H1 (cell line): ENCODE measurements at regions not wholly inside any gene's neighbourhood (a gene's known extent, or its start where the extent isn't known, plus 50 kb on each side); places are given as distances from the start of the nearest gene placed in this dataset.

Experiments used
- CTCF ChIA-PET: fragments of 300-600 bp; sonication (Branson Sonifier 250); formaldehyde crosslinking; loops from one replicate; lab custom pipeline; 2021; ENCODE audit not compliant: partially characterized antibody; lab: Charles Lee
- POLR2A ChIA-PET: fragments of 300-600 bp; sonication (Branson Sonifier 250); formaldehyde crosslinking; loops from one replicate; lab custom pipeline; 2021; ENCODE audit warnings: inconsistent platforms; ENCODE audit not compliant: partially characterized antibody; lab: Charles Lee
- DNase-seq, 2 experiments: peaks; one replicate each; pipeline versions ENCODE4 v3.0.0 to v3.0.0-alpha.2; 2010 to 2022; ENCODE audit warnings: low spot score in 2 of 2, low read depth in 1 of 2, mixed read lengths in 1 of 2
- FAIRE-seq: peaks from 2 replicates; lab custom pipeline; 2011; peaks lifted over from hg19 to GRCh38; lab: Jason Lieb, UNC
- H2AFZ ChIP-seq: 2 replicates; pipeline ENCODE4 v1.8.1; 2012; ENCODE audit warnings: low read length, inconsistent platforms
- H2AK5ac ChIP-seq: 2 replicates; pipeline ENCODE4 v1.6.1; 2013; ENCODE audit warnings: low read depth, low read length
- H2BK120ac ChIP-seq: replicated peaks from 2 replicates; pipeline ENCODE3; 2013; ENCODE audit warnings: low read depth, low read length, inconsistent platforms
- H2BK12ac ChIP-seq: 2 replicates; pipeline ENCODE4 v1.6.1; 2013; ENCODE audit warnings: low read depth, low read length
- H2BK15ac ChIP-seq: 2 replicates; pipeline ENCODE4 v1.6.1; 2013; ENCODE audit warnings: low read length
- H2BK20ac ChIP-seq: 2 replicates; pipeline ENCODE4 v1.6.1; 2013; ENCODE audit warnings: low read length
- H2BK5ac ChIP-seq: 2 replicates; pipeline ENCODE4 v1.6.1; 2013; ENCODE audit warnings: low read depth, low read length
- H3K14ac ChIP-seq: 2 replicates; pipeline ENCODE4 v1.6.1; 2013; ENCODE audit warnings: inconsistent platforms; ENCODE audit not compliant: insufficient read length
- H3K18ac ChIP-seq: 2 replicates; pipeline ENCODE4 v1.6.1; 2013; ENCODE audit warnings: low read length; ENCODE audit errors: extremely low read depth
- H3K23ac ChIP-seq: 2 replicates; pipeline ENCODE4 v1.6.1; 2013; ENCODE audit warnings: inconsistent platforms; ENCODE audit not compliant: insufficient read length
- H3K23me2 ChIP-seq: 2 replicates; pipeline ENCODE4 v1.6.1; 2013; ENCODE audit warnings: low read depth, low read length
- H3K27ac ChIP-seq: 2 replicates; pipeline ENCODE4 v1.6.1; 2011; ENCODE audit warnings: low read depth, low read length, inconsistent platforms
- H3K27me3 ChIP-seq, 4 experiments: replicated peaks in 1 of 4; 1 replicate in 1 of 4; 2 replicates in 3 of 4; pipeline versions ENCODE4 v1.6.1 to v1.8.1; 2011 to 2013; ENCODE audit warnings: low read length in 3 of 4, mild to moderate bottlenecking in 3 of 4, inconsistent platforms in 2 of 4, mixed read lengths in 2 of 4, moderate library complexity in 1 of 4; ENCODE audit not compliant: control insufficient read depth in 3 of 4, insufficient read depth in 3 of 4; ENCODE audit errors: extremely low read depth in 1 of 4
- H3K36me3 ChIP-seq, 4 experiments: 2 replicates each; pipeline versions ENCODE4 v1.6.1 to v1.8.1; 2011 to 2013; ENCODE audit warnings: mild to moderate bottlenecking in 4 of 4, low read length in 3 of 4, moderate library complexity in 2 of 4, control low read depth in 1 of 4, inconsistent platforms in 1 of 4; ENCODE audit not compliant: insufficient read depth in 4 of 4, control insufficient read depth in 2 of 4
- H3K4ac ChIP-seq: replicated peaks from 2 replicates; pipeline ENCODE3; 2013; ENCODE audit warnings: low read length, low read depth, mixed read lengths, inconsistent platforms; ENCODE audit not compliant: insufficient read length
- H3K4me1 ChIP-seq, 4 experiments: replicated peaks in 1 of 4; 1 replicate in 1 of 4; 2 replicates in 3 of 4; pipeline versions ENCODE4 v1.6.1 to v1.8.1; 2011 to 2013; ENCODE audit warnings: low read length in 3 of 4, inconsistent platforms in 2 of 4, mixed read lengths in 1 of 4; ENCODE audit not compliant: insufficient read depth in 4 of 4, control insufficient read depth in 3 of 4
- H3K4me2 ChIP-seq, 2 experiments: 2 replicates each; pipeline versions ENCODE4 v1.6.1 to v1.8.1; 2011 to 2013; ENCODE audit warnings: low read depth in 2 of 2, low read length in 2 of 2, control low read depth in 1 of 2, inconsistent platforms in 1 of 2, mild to moderate bottlenecking in 1 of 2; ENCODE audit not compliant: insufficient read depth in 1 of 2
- H3K4me3 ChIP-seq, 4 experiments: fragments of 200-600, 300-600 bp in 1 of 4; sonication (generic), shearing (Covaris generic), sonication (Bioruptor Twin) in 1 of 4; 2 replicates each; pipeline versions ENCODE4 v1.5.1 to v1.8.1; 2011 to 2016; ENCODE audit warnings: low read length in 4 of 4, low read depth in 3 of 4, control low read depth in 2 of 4, inconsistent platforms in 2 of 4, mild to moderate bottlenecking in 2 of 4, mixed read lengths in 1 of 4, moderate library complexity in 1 of 4; ENCODE audit not compliant: insufficient read depth in 2 of 4; ENCODE audit errors: extremely low read depth in 1 of 4
- H3K56ac ChIP-seq: replicated peaks from 2 replicates; pipeline ENCODE3; 2013; ENCODE audit warnings: low read depth, mild to moderate bottlenecking, mixed read lengths, low read length, inconsistent platforms; ENCODE audit not compliant: insufficient read length
- H3K79me1 ChIP-seq: 2 replicates; pipeline ENCODE4 v1.6.1; 2013; ENCODE audit warnings: low read depth, low read length, control low read depth
- H3K79me2 ChIP-seq, 2 experiments: 2 replicates each; pipeline versions ENCODE4 v1.6.1 to v1.8.1; 2012 to 2013; ENCODE audit warnings: low read length in 2 of 2, mild to moderate bottlenecking in 2 of 2, inconsistent platforms in 1 of 2; ENCODE audit not compliant: insufficient read depth in 2 of 2, control insufficient read depth in 1 of 2
- H3K9ac ChIP-seq, 4 experiments: replicated peaks in 1 of 4; 1 replicate in 1 of 4; 2 replicates in 3 of 4; pipeline versions ENCODE4 v1.6.1 to v1.8.1; 2011 to 2013; ENCODE audit warnings: low read depth in 3 of 4, low read length in 3 of 4, control low read depth in 2 of 4, mild to moderate bottlenecking in 2 of 4, moderate library complexity in 2 of 4, inconsistent platforms in 1 of 4; ENCODE audit errors: extremely low read depth in 1 of 4
- H3K9me3 ChIP-seq, 2 experiments: 2 replicates each; pipeline versions ENCODE4 v1.6.1 to v1.8.1; 2012 to 2013; ENCODE audit warnings: mild to moderate bottlenecking in 2 of 2, moderate library complexity in 2 of 2, control low read depth in 1 of 2, inconsistent platforms in 1 of 2, low read depth in 1 of 2, low read length in 1 of 2, mixed read lengths in 1 of 2; ENCODE audit not compliant: insufficient read depth in 2 of 2
- H4K20me1 ChIP-seq, 2 experiments: replicated peaks in 1 of 2; 2 replicates each; pipeline versions ENCODE3 to v1.8.1; 2011 to 2013; ENCODE audit warnings: inconsistent platforms in 2 of 2, low read length in 2 of 2, mild to moderate bottlenecking in 1 of 2; ENCODE audit not compliant: insufficient read depth in 2 of 2, control insufficient read depth in 1 of 2
- H4K5ac ChIP-seq: 2 replicates; pipeline ENCODE4 v1.6.1; 2013; ENCODE audit warnings: low read length, low read depth, mixed read lengths, inconsistent platforms; ENCODE audit not compliant: insufficient read length
- H4K8ac ChIP-seq: 2 replicates; pipeline ENCODE4 v1.8.0; 2013; ENCODE audit warnings: mild to moderate bottlenecking, moderate library complexity, low read length, inconsistent platforms; ENCODE audit not compliant: insufficient read depth; ENCODE audit errors: extremely low read depth
- H4K91ac ChIP-seq: replicated peaks from 2 replicates; pipeline ENCODE3; 2013; ENCODE audit warnings: low read length, mixed read lengths, inconsistent platforms; ENCODE audit not compliant: insufficient read length
- EP300 ChIP-seq, 2 experiments: IDR thresholded peaks; 1 replicate in 1 of 2; 2 replicates in 1 of 2; pipeline ENCODE4 v1.6.1; 2011 to 2012; ENCODE audit warnings: low read depth in 2 of 2, low read length in 2 of 2, mild to moderate bottlenecking in 2 of 2, borderline replicate concordance in 1 of 2, inconsistent platforms in 1 of 2, moderate library complexity in 1 of 2
- RXRA ChIP-seq: IDR thresholded peaks from 2 replicates; pipeline ENCODE4 v1.6.1; 2011; ENCODE audit warnings: low read depth, mild to moderate bottlenecking, low read length, moderate library complexity; ENCODE audit not compliant: insufficient read depth
- SIRT6 ChIP-seq: IDR thresholded peaks from one replicate; pipeline ENCODE4 v1.7.1; 2012; ENCODE audit warnings: low read length, inconsistent platforms
- SP4 ChIP-seq: IDR thresholded peaks from 2 replicates; pipeline ENCODE4 v1.6.1; 2012; ENCODE audit warnings: low read length, inconsistent platforms
- WGBS, 2 experiments: shearing (Covaris generic) in 1 of 2; methylation state at CpG; one replicate each; pipeline versions ENCODE4 v1.1.6 to v1.1.7; 2013 to 2015; ENCODE audit warnings: low lambda C conversion rate in 2 of 2, mixed read lengths in 2 of 2, inconsistent platforms in 1 of 2, low coverage in 1 of 2, missing lambda C conversion rate in 1 of 2; ENCODE audit not compliant: insufficient replicate concordance in 2 of 2, insufficient coverage in 1 of 2, insufficient read length in 1 of 2; ENCODE audit errors: extremely low coverage in 1 of 2, missing lambda C conversion rate in 1 of 2; 5-methylcytosine and 5-hydroxymethylcytosine counted together

DNA sequence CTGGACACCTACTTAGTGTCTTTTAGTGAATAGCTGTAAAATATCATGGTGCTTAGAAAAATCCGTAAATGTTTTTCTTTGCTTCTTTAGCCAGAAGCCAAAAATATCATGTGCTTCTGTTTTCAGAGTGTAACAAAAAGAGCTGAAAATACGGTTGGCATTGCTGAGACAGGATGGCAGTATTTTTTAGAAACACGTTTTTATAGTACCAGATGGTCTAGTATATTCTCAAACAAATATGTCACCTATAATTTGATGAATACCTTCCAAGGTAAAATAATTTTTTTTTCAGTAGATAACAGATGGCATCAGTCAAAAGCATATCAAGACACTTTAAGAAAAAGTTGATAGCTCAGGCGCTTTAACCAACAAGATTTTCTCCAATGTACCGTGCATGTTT is 326.6 kb downstream of the PHF14 start:
- Histone ChIP-seq H3K9me3 (no peaks in the 10 kb centered on the region), H3K4me2 (no peak overlapping the region), H3K79me2 (no peaks in the 10 kb centered on the region), H3K36me3 (no peaks in the 10 kb centered on the region), H3K4me1 (no peaks in the 10 kb centered on the region), H2BK12ac (no peak overlapping the region), H2BK5ac (no peak overlapping the region), H3K23ac (no peak overlapping the region), H3K27ac (no peak overlapping the region), H2BK15ac (no peak overlapping the region), H4K91ac (no peak overlapping the region), H4K5ac (no peak overlapping the region), H3K23me2 (no peaks in the 10 kb centered on the region), H2AK5ac (no peak overlapping the region), H3K14ac (no peak overlapping the region), H3K9ac (no peak overlapping the region), H3K27me3 (no peaks in the 10 kb centered on the region), H2AFZ (no peak overlapping the region), H2BK120ac (no peak overlapping the region), H3K56ac (no peak overlapping the region), H3K4ac (no peak overlapping the region), H4K20me1 (no peaks in the 10 kb centered on the region), H4K8ac (no peak overlapping the region), H3K4me3 (no peak overlapping the region), H3K79me1 (no peaks in the 10 kb centered on the region), H3K18ac (no peak overlapping the region), H2BK20ac (no peak overlapping the region)
- TF ChIP-seq SP4 (no peak), RXRA (no peak), SIRT6 (no peak), EP300 (IDR thresholded peaks at IDR 0.05; ENCODE audit: borderline replicate concordance in 1 of 2, low read depth in 2 of 2, low read length in 2 of 2) (no peak)
- WGBS, 2 experiments = 89% methylated on average over 5 of the region's 5 CpGs; no CpG with 5 or more reads in 1 of the 2 experiments
- FAIRE-seq (no peak), DNase-seq (no peak)
- ChIA-PET CTCF (no interaction called here), POLR2A (no interaction called here)
